Activated naive CD8-positive, alpha-beta T cell treated with anti-CD3 and anti-CD28 coated beads, Interleukin-2, amount 10 ng/mL, durations not matched to agents 7 days and 5 days (primary cell): ENCODE measurements at regions not wholly inside any gene's neighbourhood (a gene's known extent, or its start where the extent isn't known, plus 50 kb on each side); places are given as distances from the start of the nearest gene placed in this dataset.
"Not testable (repeated sequence)": the region's sequence is repeated elsewhere in the genome, so short reads cannot be mapped to it uniquely, and the experiment has no call there.

ENCODE experiments used
- ATAC-seq: fragments of 150-1000 bp; cut with Tn5 transposase; one replicate; pipeline ENCODE4 v1.10.0; 2021; ENCODE audit warnings: low read depth, moderate library complexity
- POLR2A ChIA-PET: fragments of 350-600 bp; sonication (Branson Sonifier 250); formaldehyde crosslinking; loops from one replicate; lab custom pipeline; 2021; ENCODE audit warnings: antibody characterized with exemption; lab: Charles Lee
- DNase-seq: peaks from one replicate; pipeline ENCODE4 v3.0.0; 2021
- H3K27ac Mint-ChIP-seq: one replicate; pipeline ENCODE4 v1.8.0; 2022; ENCODE audit warnings: mild to moderate bottlenecking, mixed read lengths
- H3K27me3 Mint-ChIP-seq: one replicate; pipeline ENCODE4 v1.8.0; 2022; ENCODE audit warnings: mild to moderate bottlenecking, moderate library complexity, mixed read lengths
- H3K36me3 Mint-ChIP-seq: one replicate; pipeline ENCODE4 v1.8.0; 2021; ENCODE audit warnings: mild to moderate bottlenecking, mixed read lengths
- H3K4me1 Mint-ChIP-seq: one replicate; pipeline ENCODE4 v1.8.0; 2021; ENCODE audit warnings: mixed read lengths
- H3K4me3 Mint-ChIP-seq: one replicate; pipeline ENCODE4 v1.8.0; 2022; ENCODE audit warnings: mild to moderate bottlenecking, moderate library complexity, mixed read lengths
- H3K9me3 Mint-ChIP-seq: one replicate; pipeline ENCODE4 v1.8.0; 2021; ENCODE audit warnings: mixed read lengths

- Mint-ChIP-seq H3K27ac (no peak overlapping the region), H3K36me3 (no peaks in the 10 kb centered on the region), H3K27me3 (peaks cover 25% of the 10 kb centered on the region), H3K4me1 (peaks cover 3% of the 10 kb centered on the region), H3K4me3 (no peak overlapping the region), H3K9me3 (no peaks in the 10 kb centered on the region)
- ATAC-seq (no peak), DNase-seq (no peak)
- POLR2A ChIA-PET = no interaction called here
Observed at GRCh38 chr12:116687888-116688287, 50.0 kb downstream of the SPRING1 start.

- DNase-seq (no peak), ATAC-seq (no peak)
- Mint-ChIP-seq H3K27ac (no peak overlapping the region), H3K27me3 (peaks cover 15% of the 10 kb centered on the region), H3K4me3 (no peak overlapping the region), H3K9me3 (no peaks in the 10 kb centered on the region), H3K36me3 (no peaks in the 10 kb centered on the region), H3K4me1 (no peaks in the 10 kb centered on the region)
- POLR2A ChIA-PET = no interaction called here
Observed at GRCh38 chr12:116684891-116685290, 53.0 kb downstream of the SPRING1 start.

- Mint-ChIP-seq H3K36me3 (no peaks in the 10 kb centered on the region), H3K4me1 (peaks cover 26% of the 10 kb centered on the region), H3K9me3 (no peaks in the 10 kb centered on the region), H3K27ac (no peak overlapping the region), H3K27me3 (peaks cover 2% of the 10 kb centered on the region), H3K4me3 (no peak overlapping the region)
- POLR2A ChIA-PET = no interaction called here
- DNase-seq (no peak), ATAC-seq (no peak)
Observed at GRCh38 chr12:116677202-116677661, 60.6 kb downstream of the SPRING1 start.

GRCh38 chr12:116675339-116676107 lies 62.3 kb downstream of the SPRING1 start:
- no peak for ATAC-seq
- H3K27ac Mint-ChIP-seq = no peak overlapping the region

GRCh38 chr12:116674643-116675183 lies 63.2 kb downstream of the SPRING1 start:
- peaks cover 2% of the 10 kb centered on the region for H3K27me3 Mint-ChIP-seq
- no peak overlapping the region for H3K27ac Mint-ChIP-seq
- POLR2A ChIA-PET = no interaction called here
- H3K4me1 Mint-ChIP-seq = peaks cover 29% of the 10 kb centered on the region
- ATAC-seq = no peak
- DNase-seq = no peak
- H3K9me3 Mint-ChIP-seq = no peaks in the 10 kb centered on the region
- no peak overlapping the region for H3K4me3 Mint-ChIP-seq
- H3K36me3 Mint-ChIP-seq = no peaks in the 10 kb centered on the region

More at GRCh38 chr12:116675339-116676107, 62.3 kb downstream of the SPRING1 start:
- Mint-ChIP-seq H3K4me3 (no peak overlapping the region), H3K27me3 (peaks cover 2% of the 10 kb centered on the region), H3K4me1 (peaks cover 29% of the 10 kb centered on the region), H3K36me3 (no peaks in the 10 kb centered on the region), H3K9me3 (no peaks in the 10 kb centered on the region)
- POLR2A ChIA-PET = no interaction called here
- DNase-seq = no peak

- H3K27me3 Mint-ChIP-seq = peaks cover 2% of the 10 kb centered on the region
- peaks cover 29% of the 10 kb centered on the region for H3K4me1 Mint-ChIP-seq
- ATAC-seq (peak; percentile 11), DNase-seq (no peak)
- peak overlapping the region; percentile 74 for H3K4me3 Mint-ChIP-seq
- no peaks in the 10 kb centered on the region for H3K9me3 Mint-ChIP-seq
- peak overlapping the region; percentile 68 for H3K27ac Mint-ChIP-seq
- H3K36me3 Mint-ChIP-seq = no peaks in the 10 kb centered on the region
- POLR2A ChIA-PET = interaction anchor here (0.6 to 0.9 kb wide), 2 partner anchors 64 to 289 kb away, joined by 3 read pairs; partner anchors contain the start of genes RNFT2 and SPRING1
Observed at GRCh38 chr12:116673681-116674111, 64.2 kb downstream of the SPRING1 start.

GRCh38 chr12:116672842-116673516 lies 64.9 kb downstream of the SPRING1 start:
- H3K4me1 Mint-ChIP-seq = peaks cover 29% of the 10 kb centered on the region
- peak overlapping the region; percentile 74 for H3K4me3 Mint-ChIP-seq
- DNase-seq (peak; percentile 43), ATAC-seq (peak; percentile 94)
- H3K36me3 Mint-ChIP-seq = no peaks in the 10 kb centered on the region
- no peaks in the 10 kb centered on the region for H3K9me3 Mint-ChIP-seq
- POLR2A ChIA-PET = interaction anchor here (0.9 kb wide), 1 partner anchor 65 kb away, joined by 3 read pairs; the partner anchor contains the start of genes RNFT2 and SPRING1
- H3K27ac Mint-ChIP-seq = peak overlapping the region; percentile 80
- H3K27me3 Mint-ChIP-seq = peaks cover 2% of the 10 kb centered on the region

- ATAC-seq (no peak), DNase-seq (no peak)
- no peak overlapping the region for H3K27ac Mint-ChIP-seq
- no peaks in the 10 kb centered on the region for H3K27me3 Mint-ChIP-seq
- H3K4me1 Mint-ChIP-seq = peaks cover 28% of the 10 kb centered on the region
- H3K36me3 Mint-ChIP-seq = no peaks in the 10 kb centered on the region
- no peak overlapping the region for H3K4me3 Mint-ChIP-seq
- H3K9me3 Mint-ChIP-seq = no peaks in the 10 kb centered on the region
- POLR2A ChIA-PET = no interaction called here
Observed at GRCh38 chr12:116672010-116672409, 65.9 kb downstream of the SPRING1 start.

- Mint-ChIP-seq H3K9me3 (no peaks in the 10 kb centered on the region), H3K36me3 (no peaks in the 10 kb centered on the region), H3K4me1 (peaks cover 23% of the 10 kb centered on the region), H3K4me3 (no peak overlapping the region), H3K27me3 (no peaks in the 10 kb centered on the region), H3K27ac (no peak overlapping the region)
- DNase-seq (no peak), ATAC-seq (no peak)
- POLR2A ChIA-PET = no interaction called here
Observed at GRCh38 chr12:116670859-116671258, 67.0 kb downstream of the SPRING1 start.

- no peak for ATAC-seq
- no peaks in the 10 kb centered on the region for H3K36me3 Mint-ChIP-seq
- POLR2A ChIA-PET = interaction anchor here (0.6 kb wide), 1 partner anchor 78 kb away, joined by 3 read pairs; no protein-coding TSS in a partner anchor
- peaks cover 4% of the 10 kb centered on the region for H3K27me3 Mint-ChIP-seq
- no peak overlapping the region for H3K4me3 Mint-ChIP-seq
- no peak for DNase-seq
- H3K27ac Mint-ChIP-seq = no peak overlapping the region
- H3K4me1 Mint-ChIP-seq = peaks cover 8% of the 10 kb centered on the region
- H3K9me3 Mint-ChIP-seq = no peaks in the 10 kb centered on the region
Observed at GRCh38 chr12:116667752-116668151, 70.1 kb downstream of the SPRING1 start.

- H3K4me1 Mint-ChIP-seq, H3K27me3 Mint-ChIP-seq, ATAC-seq, H3K4me3 Mint-ChIP-seq, H3K9me3 Mint-ChIP-seq, DNase-seq, POLR2A ChIA-PET, H3K27ac Mint-ChIP-seq, H3K36me3 Mint-ChIP-seq: not testable (repeated sequence)
Observed at GRCh38 chr12:116666829-116667228, 71.0 kb downstream of the SPRING1 start.

GRCh38 chr12:116666305-116666673 lies 71.6 kb downstream of the SPRING1 start:
- no peaks in the 10 kb centered on the region for H3K36me3 Mint-ChIP-seq
- ATAC-seq = no peak

GRCh38 chr12:116665666-116666304 lies 72.1 kb downstream of the SPRING1 start:
- ATAC-seq = no peak
- Mint-ChIP-seq H3K4me3 (no peak overlapping the region), H3K36me3 (no peaks in the 10 kb centered on the region), H3K27me3 (peaks cover 4% of the 10 kb centered on the region), H3K9me3 (no peaks in the 10 kb centered on the region), H3K4me1 (no peaks in the 10 kb centered on the region), H3K27ac (no peak overlapping the region)
- DNase-seq = no peak
- POLR2A ChIA-PET = no interaction called here

More at GRCh38 chr12:116666305-116666673, 71.6 kb downstream of the SPRING1 start:
- no peak overlapping the region for H3K4me3 Mint-ChIP-seq
- DNase-seq = no peak
- POLR2A ChIA-PET = no interaction called here
- H3K27ac Mint-ChIP-seq = no peak overlapping the region
- no peaks in the 10 kb centered on the region for H3K9me3 Mint-ChIP-seq
- no peaks in the 10 kb centered on the region for H3K4me1 Mint-ChIP-seq
- H3K27me3 Mint-ChIP-seq = peaks cover 4% of the 10 kb centered on the region
